HG03097 (cell line): ENCODE measurements at regions not wholly inside any gene's neighbourhood (a gene's known extent, or its start where the extent isn't known, plus 50 kb on each side); places are given as distances from the start of the nearest gene placed in this dataset.

Source experiments
- ATAC-seq: cut with Tn5 transposase; IDR thresholded peaks from one replicate; pipeline ENCODE4 v1.9.1; 2021; ENCODE audit not compliant: unreplicated experiment, low FRiP score

- no peak for ATAC-seq
These were observed 291.3 kb upstream of the PHYHIPL start for GRCh38 chr10:58885146-58885545.

DNA sequence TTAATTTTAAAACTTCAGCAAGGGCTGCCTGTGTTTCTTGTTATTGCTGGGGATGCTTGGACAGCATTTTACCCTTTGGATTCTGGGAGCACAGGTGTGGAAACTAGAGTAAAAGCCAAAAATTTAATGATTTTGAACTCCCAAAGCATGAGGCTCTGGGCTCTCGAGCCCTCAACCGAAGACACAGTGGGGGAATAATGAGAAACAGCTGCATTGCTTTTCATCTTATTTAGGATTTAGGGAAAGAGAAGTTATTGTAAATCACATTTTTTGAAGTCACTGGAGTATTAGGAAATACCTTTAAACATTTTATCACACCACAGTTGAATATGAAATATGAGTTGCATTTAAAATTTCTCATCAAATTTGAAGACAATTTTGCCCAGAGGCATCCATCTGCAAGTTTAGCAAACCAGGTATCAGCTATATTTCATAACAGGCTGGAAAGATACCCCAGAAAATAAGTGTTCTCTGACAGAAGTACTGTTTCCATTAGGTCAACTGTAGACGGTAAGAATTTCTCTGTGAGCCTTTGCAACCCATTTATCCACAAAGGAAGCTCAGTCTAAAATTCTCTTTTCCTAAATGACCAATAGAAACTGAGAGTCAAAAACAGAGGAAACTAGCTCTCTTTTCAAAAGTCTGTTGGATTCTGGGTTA, 290.6 kb upstream of the PHYHIPL start:
- ATAC-seq = no peak

GRCh38 chr10:58886406-58886805, 290.0 kb upstream of the PHYHIPL start:
- ATAC-seq = no peak

- no peak for ATAC-seq
These were observed 289.0 kb upstream of the PHYHIPL start for GRCh38 chr10:58887474-58887873.

- no peak for ATAC-seq
These were observed 287.5 kb upstream of the PHYHIPL start for GRCh38 chr10:58888957-58889356.

DNA sequence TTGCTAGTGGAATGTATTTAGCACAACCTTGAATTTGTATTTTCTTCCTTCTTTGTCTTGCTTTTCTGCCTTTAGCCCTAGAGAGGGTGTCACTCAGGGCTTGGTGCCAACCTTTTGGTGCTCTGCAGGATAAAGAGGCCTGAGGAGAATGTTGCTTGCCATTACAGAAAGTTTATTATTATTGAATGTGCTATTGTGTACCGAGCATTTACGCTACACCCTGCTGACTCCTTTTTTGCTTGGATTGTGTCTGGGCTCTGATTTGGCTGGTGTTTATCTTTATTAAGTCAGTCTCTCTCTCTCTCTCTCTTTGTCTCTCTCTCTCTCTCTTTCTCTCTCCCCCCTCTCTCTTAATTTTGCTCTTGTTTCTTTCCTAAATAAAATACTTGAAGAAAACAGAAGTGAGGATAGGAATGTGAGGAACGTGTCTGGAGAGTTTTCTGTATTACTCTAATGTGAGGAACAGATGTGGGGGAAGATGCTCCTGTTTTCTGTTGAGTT, 284.4 kb upstream of the PHYHIPL start:
- ATAC-seq = no peak

DNA sequence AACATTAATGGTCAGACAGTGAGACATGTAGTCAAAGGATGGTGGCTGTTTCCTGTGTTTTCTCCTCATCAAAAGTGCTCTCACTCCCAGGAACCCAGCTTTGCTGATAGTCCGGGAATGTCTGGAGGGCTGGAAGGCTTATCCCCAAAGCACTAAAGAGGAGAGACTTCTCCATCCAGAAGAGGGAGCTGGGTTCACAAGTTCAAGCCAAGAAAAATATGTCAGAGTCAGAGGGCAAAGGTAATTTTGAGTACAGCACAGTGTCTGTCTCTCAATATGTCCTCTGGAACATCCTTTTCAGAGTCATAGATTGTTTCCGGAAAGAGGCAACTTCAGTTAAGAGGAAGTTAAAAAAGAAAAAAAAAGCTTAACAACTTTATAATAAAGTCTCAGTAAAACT, 281.5 kb upstream of the PHYHIPL start:
- ATAC-seq = no peak

DNA sequence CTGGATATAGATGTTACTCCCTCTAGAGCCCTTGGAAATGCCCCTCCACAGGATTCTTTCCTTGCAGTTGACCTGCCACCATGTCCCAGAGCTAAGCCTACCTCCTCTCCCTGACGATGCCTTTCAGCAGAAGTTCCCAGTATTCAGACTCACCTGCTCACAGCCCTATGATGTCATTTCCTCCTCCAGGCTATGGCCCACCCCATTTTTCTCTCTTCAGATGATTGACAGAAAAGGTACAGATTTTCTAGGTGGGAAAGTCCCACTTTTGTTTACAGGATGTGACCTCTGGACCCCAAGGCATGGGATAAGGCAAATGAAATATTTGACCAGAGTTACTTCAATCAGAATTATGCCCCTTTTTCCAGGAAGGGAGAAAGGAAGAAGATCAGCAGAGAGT, 280.2 kb upstream of the PHYHIPL start:
- ATAC-seq = no peak

DNA sequence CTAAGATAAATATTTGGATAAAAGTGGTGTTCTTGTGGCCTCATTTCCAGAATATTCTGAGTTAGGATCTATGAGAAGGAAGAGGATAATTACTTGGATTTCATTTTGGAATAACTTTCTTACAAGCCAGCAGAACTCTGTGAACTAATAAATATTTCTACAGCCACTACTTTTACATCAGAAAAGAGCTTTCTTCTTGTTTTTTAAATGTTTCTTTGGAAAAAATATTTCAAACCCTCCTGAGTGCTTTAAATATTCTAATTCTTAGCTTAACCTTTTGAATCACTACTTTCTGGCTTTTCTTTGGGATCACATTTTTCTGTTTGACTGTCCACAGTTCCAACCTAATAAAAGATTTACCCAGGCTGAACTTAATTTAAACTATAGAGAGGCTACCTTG, 279.2 kb upstream of the PHYHIPL start:
- no peak for ATAC-seq

- no peak for ATAC-seq
These were observed 278.7 kb upstream of the PHYHIPL start for GRCh38 chr10:58897708-58898107.

- ATAC-seq = no peak
These were observed 277.4 kb upstream of the PHYHIPL start for GRCh38 chr10:58898854-58899573.

GRCh38 chr10:58901092-58901646, 275.3 kb upstream of the PHYHIPL start:
- no peak for ATAC-seq

- ATAC-seq = no peak
These were observed 273.4 kb upstream of the PHYHIPL start for GRCh38 chr10:58903071-58903470.

GRCh38 chr10:58909881-58910280, 266.6 kb upstream of the PHYHIPL start:
- no peak for ATAC-seq

- no peak for ATAC-seq
These were observed 262.7 kb upstream of the PHYHIPL start for GRCh38 chr10:58913717-58914116.

- ATAC-seq = no peak
These were observed 257.6 kb upstream of the PHYHIPL start for GRCh38 chr10:58918887-58919286.

DNA sequence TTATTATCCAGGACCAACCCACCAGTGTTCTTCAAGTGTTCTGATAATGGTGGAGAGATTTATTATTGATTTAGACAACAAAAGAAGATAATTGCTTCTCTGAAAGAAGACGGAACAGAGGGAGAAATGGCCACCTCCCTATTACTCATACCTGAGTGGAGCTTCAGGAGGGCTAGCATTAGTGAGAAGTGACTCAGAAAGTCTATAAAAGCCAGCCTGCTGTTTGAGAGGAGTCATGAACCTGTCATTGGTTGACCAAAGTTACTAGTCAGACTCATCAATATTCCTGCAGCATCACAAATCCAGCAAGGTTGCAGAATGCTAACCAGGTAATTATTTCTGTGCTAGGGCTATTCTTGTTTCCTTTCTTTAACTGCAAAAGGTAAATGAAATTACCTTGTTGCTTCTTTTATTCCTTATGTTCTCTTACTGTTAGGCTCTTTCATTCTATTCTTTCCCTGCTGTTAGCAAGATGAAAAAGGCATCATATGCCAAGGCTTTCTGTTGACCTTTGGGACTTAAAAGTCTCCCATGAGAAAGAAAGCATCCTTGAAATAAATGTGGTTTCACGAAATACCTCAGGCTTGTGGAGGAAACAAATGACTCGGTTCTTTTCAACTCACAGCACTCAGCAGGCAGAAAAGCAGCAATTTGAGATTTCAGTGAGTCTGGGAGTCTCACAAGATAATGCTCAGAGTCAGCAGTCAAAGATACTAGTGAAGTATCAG, 256.4 kb upstream of the PHYHIPL start:
- no peak for ATAC-seq

DNA sequence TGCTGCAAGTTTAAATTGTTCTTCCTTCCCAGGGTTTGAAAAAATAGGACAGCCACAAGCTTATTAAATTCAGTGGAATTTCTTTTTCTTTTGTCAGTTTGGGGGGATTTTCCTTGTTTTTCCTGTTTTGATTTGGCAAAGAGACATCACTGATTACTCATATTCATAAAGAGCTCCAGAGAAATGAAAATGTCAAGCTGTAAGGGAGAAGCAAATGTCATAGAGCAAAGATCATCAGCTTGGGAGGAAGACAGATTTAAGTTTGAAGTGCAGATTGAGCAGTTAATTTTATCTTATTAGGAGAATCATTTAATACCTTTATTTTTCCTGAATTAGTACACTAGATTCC, 255.8 kb upstream of the PHYHIPL start:
- no peak for ATAC-seq

- no peak for ATAC-seq
These were observed 255.0 kb upstream of the PHYHIPL start for GRCh38 chr10:58921421-58921855.

DNA sequence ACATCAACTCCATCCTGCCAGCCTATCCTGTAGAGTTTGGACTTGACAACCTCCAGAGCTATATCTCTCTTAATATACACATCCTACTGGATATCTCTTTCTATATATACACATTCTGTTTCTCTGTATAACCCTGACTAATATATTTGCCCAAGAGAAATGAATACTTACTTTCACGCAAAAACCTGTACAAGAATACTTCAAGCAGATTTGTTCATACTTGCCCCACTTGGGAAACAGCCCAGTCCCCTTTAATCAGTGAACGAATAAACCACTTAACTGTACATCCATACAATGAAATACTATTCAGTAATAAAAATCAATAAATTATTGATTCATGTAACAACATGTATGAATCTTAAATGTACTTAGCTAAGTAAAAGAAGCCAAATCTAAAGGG, 251.1 kb upstream of the PHYHIPL start:
- no peak for ATAC-seq

- ATAC-seq = no peak
These were observed 245.9 kb upstream of the PHYHIPL start for GRCh38 chr10:58930500-58930899.
